Fibroblast of skin of left quadriceps (primary cell): ENCODE measurements at regions not wholly inside any gene's neighbourhood (a gene's known extent, or its start where the extent isn't known, plus 50 kb on each side); places are given as distances from the start of the nearest gene placed in this dataset.
A peak's percentile ranks its signal among the peaks of the same experiment; 100 is the strongest.
"Not testable (repeated sequence)": the region's sequence is repeated elsewhere in the genome, so short reads cannot be mapped to it uniquely, and the experiment has no call there.

Experiments used
- DNase-seq, 2 experiments: peaks; one replicate each; pipeline ENCODE4 v3.0.0-alpha.2; 2013; ENCODE audit warnings: low read depth in 2 of 2

- DNase-seq = no peak
Measured at GRCh38 chr5:104635227-104635626, 1072.6 kb upstream of the NUDT12 start.

GRCh38 chr5:104628911-104629310 lies 1066.3 kb upstream of the NUDT12 start:
- DNase-seq = peak in 1 of 2 experiments; percentile 36

GRCh38 chr5:104626122-104626521 lies 1063.5 kb upstream of the NUDT12 start:
- DNase-seq = no peak

GRCh38 chr5:104612005-104612404 lies 1049.4 kb upstream of the NUDT12 start:
- DNase-seq = no peak

GRCh38 chr5:104611135-104611767 lies 1048.7 kb upstream of the NUDT12 start:
- DNase-seq = no peak

- no peak for DNase-seq
Measured at GRCh38 chr5:104606258-104606829, 1043.8 kb upstream of the NUDT12 start.

- DNase-seq = no peak
Measured at GRCh38 chr5:104599726-104600125, 1037.1 kb upstream of the NUDT12 start.

- no peak for DNase-seq
Measured at GRCh38 chr5:104598285-104598684, 1035.7 kb upstream of the NUDT12 start.

- no peak for DNase-seq
Measured at GRCh38 chr5:104594850-104595249, 1032.3 kb upstream of the NUDT12 start.

GRCh38 chr5:104576677-104577076 lies 1014.1 kb upstream of the NUDT12 start:
- DNase-seq = no peak

GRCh38 chr5:104573949-104574709 lies 1011.5 kb upstream of the NUDT12 start:
- no peak for DNase-seq

GRCh38 chr5:104569621-104570020 lies 1007.0 kb upstream of the NUDT12 start:
- no peak for DNase-seq

- no peak for DNase-seq
Measured at GRCh38 chr5:104564530-104564929, 1001.9 kb upstream of the NUDT12 start.

- DNase-seq = no peak
Measured at GRCh38 chr5:104556957-104557356, 994.4 kb upstream of the NUDT12 start.

- DNase-seq = no peak
Measured at GRCh38 chr5:104551628-104552027, 989.0 kb upstream of the NUDT12 start.

GRCh38 chr5:104546871-104547270 lies 984.3 kb upstream of the NUDT12 start:
- not testable (repeated sequence) for DNase-seq

GRCh38 chr5:104541141-104541785 lies 978.7 kb upstream of the NUDT12 start:
- DNase-seq = no peak

- DNase-seq = peak; percentile 43 to 44
Measured at GRCh38 chr5:104540448-104540847, 977.9 kb upstream of the NUDT12 start.

- DNase-seq = no peak
Measured at GRCh38 chr5:104539618-104540350, 977.2 kb upstream of the NUDT12 start.

GRCh38 chr5:104538734-104539133 lies 976.1 kb upstream of the NUDT12 start:
- no peak for DNase-seq

- no peak for DNase-seq
Measured at GRCh38 chr5:104533498-104533897, 970.9 kb upstream of the NUDT12 start.

GRCh38 chr5:104526866-104527265 lies 964.3 kb upstream of the NUDT12 start:
- no peak for DNase-seq
